ENCODE measurements at regions not wholly inside any gene's neighbourhood (a gene's known extent, or its start where the extent isn't known, plus 50 kb on each side); places are given as distances from the start of the nearest gene placed in this dataset.

DNA sequence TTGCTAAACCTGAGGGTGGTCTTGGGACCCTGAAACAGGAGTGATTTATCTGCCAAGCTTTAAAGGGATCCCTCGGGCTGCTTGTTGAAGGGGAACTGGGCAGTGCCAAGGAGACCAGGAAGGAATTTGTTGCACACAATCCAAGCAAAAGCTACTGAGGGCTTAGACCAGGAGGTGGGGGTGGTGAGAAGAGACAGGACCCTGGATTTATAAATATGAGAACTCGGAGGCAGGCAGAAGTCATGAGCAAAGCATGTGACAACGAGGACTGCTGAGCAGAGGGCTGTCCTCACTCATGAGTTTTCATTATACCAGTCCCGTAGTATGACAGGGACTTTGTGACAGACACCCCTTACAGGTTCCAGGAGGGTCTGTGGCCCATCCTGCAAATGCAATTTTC is 237.3 kb downstream of the DRD1 start:
- TF ChIP-seq EZH2 (IDR thresholded peaks at IDR 0.05; ENCODE audit: insufficient read depth, poor library complexity, severe bottlenecking) (no peak), EZH2phosphoT487 (IDR thresholded peaks at IDR 0.05; ENCODE audit: insufficient read depth, low read depth) (no peak)
